AG04450 (cell line): ENCODE measurements at regions not wholly inside any gene's neighbourhood (a gene's known extent, or its start where the extent isn't known, plus 50 kb on each side); places are given as distances from the start of the nearest gene placed in this dataset.

ENCODE experiments used
- CTCF ChIA-PET: fragments of 300-600, 350-600 bp; formaldehyde crosslinking; extraction: SDS; loops from one replicate; lab custom pipeline; 2022; ENCODE audit warnings: antibody characterized with exemption, inconsistent platforms; lab: Charles Lee
- POLR2A ChIA-PET: fragments of 350-600 bp; formaldehyde crosslinking; extraction: SDS; loops from one replicate; lab custom pipeline; 2021; ENCODE audit warnings: antibody characterized with exemption, inconsistent platforms; lab: Yijun Ruan, JAX
- DNase-seq: peaks from one replicate; pipeline ENCODE4 v3.0.0-alpha.2; 2011; ENCODE audit warnings: low read depth, low spot score
- H3K27ac ChIP-seq: one replicate; pipeline ENCODE4 v1.5.1; 2012; ENCODE audit warnings: low read depth, low read length, control low read depth
- H3K27me3 ChIP-seq: one replicate; pipeline ENCODE4 v1.6.0; 2012; ENCODE audit warnings: low read length; ENCODE audit not compliant: control insufficient read depth, insufficient read depth
- H3K4me3 ChIP-seq: 2 replicates; pipeline ENCODE4 v1.5.1; 2011; ENCODE audit warnings: mild to moderate bottlenecking, low read depth, low read length, control low read depth
- H3K9me3 ChIP-seq: 2 replicates; pipeline ENCODE4 v1.5.1; 2012; ENCODE audit warnings: low read length; ENCODE audit not compliant: control insufficient read depth, insufficient read depth
- CTCF ChIP-seq: IDR thresholded peaks from 2 replicates; pipeline ENCODE4 v1.5.1; 2011; ENCODE audit warnings: low read depth, low read length, control low read depth, inconsistent platforms

GRCh38 chr22:27303718-27304117 lies 497.8 kb downstream of the MN1 start:
- Histone ChIP-seq H3K9me3 (no peaks in the 10 kb centered on the region), H3K27me3 (peaks cover 18% of the 10 kb centered on the region), H3K4me3 (no peak overlapping the region), H3K27ac (no peak overlapping the region)
- CTCF ChIA-PET, result no interaction called here
- no peak for TF ChIP-seq CTCF
- DNase-seq, result no peak
- POLR2A ChIA-PET, result no interaction called here

- ChIA-PET CTCF (interaction anchor here (0.5 kb wide), 1 partner anchor 626 kb away, joined by 4 read pairs; no protein-coding TSS in a partner anchor), POLR2A (no interaction called here)
- Histone ChIP-seq H3K4me3 (no peak overlapping the region), H3K27me3 (peaks cover 24% of the 10 kb centered on the region), H3K9me3 (no peaks in the 10 kb centered on the region), H3K27ac (no peak overlapping the region)
- TF ChIP-seq CTCF, result no peak
- DNase-seq, result no peak
Measured at GRCh38 chr22:27306771-27307170, 494.8 kb downstream of the MN1 start.

GRCh38 chr22:27307545-27308247 lies 493.9 kb downstream of the MN1 start:
- ChIA-PET POLR2A (no interaction called here), CTCF (interaction anchor here (0.5 kb wide), 2 partner anchors 627 to 1134 kb away, joined by 4 read pairs; no protein-coding TSS in a partner anchor)
- Histone ChIP-seq H3K9me3 (no peaks in the 10 kb centered on the region), H3K4me3 (no peak overlapping the region), H3K27me3 (peaks cover 23% of the 10 kb centered on the region), H3K27ac (no peak overlapping the region)
- DNase-seq, result no peak
- TF ChIP-seq CTCF, result no peak

DNA sequence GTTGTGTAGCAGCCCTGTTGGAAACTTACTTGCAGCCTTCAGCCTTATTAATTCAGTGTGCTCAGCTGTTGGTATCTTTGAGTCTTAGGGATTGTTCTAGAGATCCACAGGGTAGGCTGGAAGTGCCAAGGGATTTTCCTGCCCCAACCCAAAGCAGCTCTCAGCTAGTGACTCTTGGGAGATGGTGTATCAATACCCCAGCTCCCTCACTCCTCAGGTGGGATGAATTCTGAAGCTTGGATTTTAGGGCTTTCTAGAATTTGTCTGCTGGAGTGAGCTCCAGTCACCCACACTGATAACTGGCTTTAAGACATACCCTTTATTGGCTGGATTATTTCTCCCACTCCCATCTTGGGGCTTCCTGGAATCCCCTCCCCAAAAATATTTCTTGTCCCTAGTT lies 493.0 kb downstream of the MN1 start:
- no peak for TF ChIP-seq CTCF
- H3K27ac ChIP-seq, result no peak overlapping the region
- H3K4me3 ChIP-seq, result no peak overlapping the region
- CTCF ChIA-PET, result interaction anchor here (1.3 kb wide), 1 partner anchor 21 kb away, joined by 3 read pairs; no protein-coding TSS in a partner anchor
- POLR2A ChIA-PET, result no interaction called here
- peaks cover 26% of the 10 kb centered on the region for H3K27me3 ChIP-seq
- no peak for DNase-seq
- no peaks in the 10 kb centered on the region for H3K9me3 ChIP-seq

DNA sequence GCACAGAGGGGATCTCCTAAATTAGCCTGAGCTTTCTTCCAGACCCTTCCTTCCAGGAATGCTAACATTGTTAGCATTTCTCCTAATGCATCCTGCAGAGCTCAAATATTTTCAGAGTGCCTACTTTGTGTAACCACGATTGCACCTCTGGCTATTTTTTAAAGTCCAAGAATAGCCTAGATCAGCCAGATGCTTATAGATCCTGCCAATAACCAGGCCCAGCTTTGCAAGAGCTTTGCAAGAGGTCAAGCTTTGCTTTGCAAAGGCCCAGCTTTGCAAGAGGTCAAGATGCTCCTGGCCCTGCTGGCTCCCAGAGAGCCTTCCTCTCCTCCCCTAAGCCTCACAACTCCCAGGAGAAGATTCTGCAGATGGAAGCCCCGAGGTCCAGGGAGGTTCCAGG lies 491.9 kb downstream of the MN1 start:
- Histone ChIP-seq H3K9me3 (no peaks in the 10 kb centered on the region), H3K4me3 (no peak overlapping the region), H3K27ac (no peak overlapping the region), H3K27me3 (peaks cover 22% of the 10 kb centered on the region)
- TF ChIP-seq CTCF, result no peak
- DNase-seq, result no peak
- ChIA-PET POLR2A (no interaction called here), CTCF (no interaction called here)
